CD4-positive, alpha-beta T cell treated with Interleukin-2 at 100 ng/mL for 4 hours (primary cell): ENCODE measurements at regions not wholly inside any gene's neighbourhood (a gene's known extent, or its start where the extent isn't known, plus 50 kb on each side); places are given as distances from the start of the nearest gene placed in this dataset.
"Not testable (repeated sequence)": the region's sequence is repeated elsewhere in the genome, so short reads cannot be mapped to it uniquely, and the experiment has no call there.

ENCODE experiments used
- DNase-seq: peaks from one replicate; pipeline ENCODE4 v3.0.0-alpha.2; 2020; ENCODE audit warnings: low spot score

- DNase-seq: no peak
These were observed 235.6 kb upstream of the TUSC1 start for GRCh38 chr9:25913806-25914205.

- DNase-seq: no peak
These were observed 226.5 kb upstream of the TUSC1 start for GRCh38 chr9:25904701-25905100.

GRCh38 chr9:25891527-25891926 is 213.3 kb upstream of the TUSC1 start:
- DNase-seq: no peak

- no peak for DNase-seq
These were observed 211.4 kb upstream of the TUSC1 start for GRCh38 chr9:25889661-25890060.

- DNase-seq: no peak
These were observed 198.0 kb upstream of the TUSC1 start for GRCh38 chr9:25876248-25876647.

- DNase-seq: no peak
These were observed 186.3 kb upstream of the TUSC1 start for GRCh38 chr9:25864509-25864908.

- no peak for DNase-seq
These were observed 183.2 kb upstream of the TUSC1 start for GRCh38 chr9:25861421-25861820.

- no peak for DNase-seq
These were observed 178.9 kb upstream of the TUSC1 start for GRCh38 chr9:25857147-25857546.

- no peak for DNase-seq
These were observed 172.6 kb upstream of the TUSC1 start for GRCh38 chr9:25850803-25851202.

- DNase-seq: no peak
These were observed 167.6 kb upstream of the TUSC1 start for GRCh38 chr9:25845867-25846266.

GRCh38 chr9:25830381-25830780 is 152.1 kb upstream of the TUSC1 start:
- DNase-seq: no peak

- no peak for DNase-seq
These were observed 149.4 kb upstream of the TUSC1 start for GRCh38 chr9:25827626-25828025.

- DNase-seq: no peak
These were observed 138.2 kb upstream of the TUSC1 start for GRCh38 chr9:25816439-25816838.

- no peak for DNase-seq
These were observed 135.8 kb upstream of the TUSC1 start for GRCh38 chr9:25814023-25814422.

- DNase-seq: no peak
These were observed 135.2 kb upstream of the TUSC1 start for GRCh38 chr9:25813478-25813877.

GRCh38 chr9:25808554-25808953 is 130.3 kb upstream of the TUSC1 start:
- no peak for DNase-seq

GRCh38 chr9:25804856-25805255 is 126.6 kb upstream of the TUSC1 start:
- DNase-seq: no peak

- not testable (repeated sequence) for DNase-seq
These were observed 123.7 kb upstream of the TUSC1 start for GRCh38 chr9:25801989-25802388.

- DNase-seq: no peak
These were observed 95.6 kb upstream of the TUSC1 start for GRCh38 chr9:25773805-25774204.

- no peak for DNase-seq
These were observed 77.7 kb upstream of the TUSC1 start for GRCh38 chr9:25755951-25756350.

- DNase-seq: no peak
These were observed 74.2 kb upstream of the TUSC1 start for GRCh38 chr9:25752398-25752797.

GRCh38 chr9:25742256-25742655 is 64.0 kb upstream of the TUSC1 start:
- no peak for DNase-seq

- DNase-seq: no peak
These were observed 55.2 kb upstream of the TUSC1 start for GRCh38 chr9:25733336-25733982.
